Stomach (tissue), 8 donors: ENCODE measurements at regions not wholly inside any gene's neighbourhood (a gene's known extent, or its start where the extent isn't known, plus 50 kb on each side); places are given as distances from the start of the nearest gene placed in this dataset.
"Not testable (repeated sequence)": the region's sequence is repeated elsewhere in the genome, so short reads cannot be mapped to it uniquely, and the experiment has no call there.

Source experiments
- DNase-seq, 2 donors: peaks; one replicate each; pipeline versions ENCODE4 v3.0.0 to v3.0.0-alpha.2; 2013 to 2019
- H3K27ac ChIP-seq, 5 donors: fragments of 200-600 bp in 4 of 5; sonication (generic) in 4 of 5; one replicate each; pipeline ENCODE4 v1.5.1; 2013 to 2019; ENCODE audit warnings: mild to moderate bottlenecking in 1 of 5, moderate library complexity in 1 of 5
- H3K27me3 ChIP-seq, 3 donors: fragments of 200-600 bp; sonication (generic); one replicate each; pipeline ENCODE4 v1.5.1; 2017 to 2019; ENCODE audit warnings: mixed run types in 1 of 3
- H3K36me3 ChIP-seq, 4 donors: fragments of 200-600 bp; sonication (generic); 1 replicate in 3 of 4; 2 replicates in 1 of 4; pipeline ENCODE4 v1.5.1; 2016 to 2019
- H3K4me1 ChIP-seq, 4 donors: fragments of 200-600 bp; sonication (generic); one replicate each; pipeline ENCODE4 v1.5.1; 2016 to 2019
- H3K4me3 ChIP-seq, 4 donors: fragments of 200-600 bp; sonication (generic) in 3 of 4; one replicate each; pipeline ENCODE4 v1.5.1; 2016 to 2019; ENCODE audit warnings: mild to moderate bottlenecking in 1 of 4
- H3K9me3 ChIP-seq, 4 donors: fragments of 200-600 bp; sonication (generic); one replicate each; pipeline ENCODE4 v1.5.1; 2016 to 2019
- CTCF ChIP-seq, 7 experiments: fragments of 450-650 bp in 4 of 7; fragments of 200-600 bp in 3 of 7; sonication (generic) in 3 of 7; IDR thresholded peaks; one replicate each; pipeline ENCODE4 v1.5.1; 2016 to 2019; ENCODE audit warnings: antibody characterized with exemption in 7 of 7, control low read depth in 2 of 7, mild to moderate bottlenecking in 1 of 7
- EP300 ChIP-seq: sonication (generic); formaldehyde crosslinking; IDR thresholded peaks from one replicate; pipeline ENCODE4 v1.6.1; 2017; ENCODE audit warnings: antibody characterized with exemption
- POLR2A ChIP-seq, 4 donors: fragments of 450-650 bp; IDR thresholded peaks; one replicate each; pipeline ENCODE4 v1.6.1; 2016; ENCODE audit warnings: antibody characterized with exemption in 4 of 4, control low read depth in 2 of 4, mild to moderate bottlenecking in 1 of 4, moderate library complexity in 1 of 4
- POLR2AphosphoS5 ChIP-seq, 3 donors: sonication (generic); formaldehyde crosslinking; IDR thresholded peaks; one replicate each; pipeline ENCODE4 v1.6.1; 2016; ENCODE audit warnings: antibody characterized with exemption in 3 of 3
- WGBS, 5 donors: extraction: QIAGEN DNeasy Blood & Tissue Kit in 3 of 5; methylation state at CpG; one replicate each; pipeline versions ENCODE4 v1.1.5 to v1.1.7; 2013 to 2018; 5-methylcytosine and 5-hydroxymethylcytosine counted together
- intact Hi-C: fragments of 100-400 bp; cut with DNase I; formaldehyde crosslinking; loops from one replicate; pipeline ENCODE4 v1.15.1; 2023; ENCODE audit warnings: low total_unique reads
- donor health status: healthy with polysubstance abuse.
- donor health status: Bipolar disorder and iron deficiency.
- donor health status: healthy.

- H3K36me3 ChIP-seq = no peaks in the 10 kb centered on the region
- TF ChIP-seq POLR2A (IDR thresholded peaks at IDR 0.05) = no peak
- TF ChIP-seq EP300 = no peak
- no peak for TF ChIP-seq CTCF (IDR thresholded peaks at IDR 0.05)
- no peak for TF ChIP-seq POLR2AphosphoS5 (IDR thresholded peaks at IDR 0.05)
- no peak for DNase-seq
- H3K27ac ChIP-seq = no peak overlapping the region
- no peaks in the 10 kb centered on the region for H3K4me1 ChIP-seq
- intact Hi-C loops = no loop called here
- no peaks in the 10 kb centered on the region for H3K27me3 ChIP-seq
- H3K4me3 ChIP-seq = no peak overlapping the region
- 67 to 80% (median 73%) methylated on average over 2 of the region's 2 CpGs for WGBS, 5 donors
- H3K9me3 ChIP-seq = peaks cover 0 to 19% (median 6%) of the 10 kb centered on the region in 4 donors
These were observed 96.7 kb upstream of the ARG1 start for GRCh38 chr6:131476362-131476761.

- intact Hi-C loops, H3K4me1 ChIP-seq, DNase-seq, H3K27ac ChIP-seq, H3K27me3 ChIP-seq, H3K36me3 ChIP-seq, H3K4me3 ChIP-seq: not testable (repeated sequence)
- peaks cover 0 to 17% (median 6%) of the 10 kb centered on the region in 4 donors for H3K9me3 ChIP-seq
- WGBS, 5 donors = 34 to 53% (median 47%) methylated on average over 5 to 6 of the region's 6 CpGs
These were observed 94.2 kb upstream of the ARG1 start for GRCh38 chr6:131478740-131479211.

- H3K36me3 ChIP-seq = no peaks in the 10 kb centered on the region
- no peak for DNase-seq
- H3K4me3 ChIP-seq = no peak overlapping the region
- TF ChIP-seq POLR2A (IDR thresholded peaks at IDR 0.05) (no peak), EP300 (no peak)
- no peak overlapping the region for H3K27ac ChIP-seq
- WGBS, 5 donors = 86 to 97% (median 93%) methylated on average over 2 of the region's 2 CpGs
- intact Hi-C loops = no loop called here
- H3K27me3 ChIP-seq = no peaks in the 10 kb centered on the region
- H3K9me3 ChIP-seq = no peaks in the 10 kb centered on the region
- no peaks in the 10 kb centered on the region for H3K4me1 ChIP-seq
These were observed 86.4 kb upstream of the ARG1 start for GRCh38 chr6:131486608-131487007.

- DNase-seq = no peak
- no peaks in the 10 kb centered on the region for H3K4me1 ChIP-seq
- TF ChIP-seq CTCF (IDR thresholded peaks at IDR 0.05) (no peak), POLR2A (IDR thresholded peaks at IDR 0.05) (no peak), EP300 (no peak), POLR2AphosphoS5 (IDR thresholded peaks at IDR 0.05) (no peak)
- H3K4me3 ChIP-seq = no peak overlapping the region
- intact Hi-C loops = no loop called here
- no peaks in the 10 kb centered on the region for H3K36me3 ChIP-seq
- H3K27ac ChIP-seq = no peak overlapping the region
- H3K9me3 ChIP-seq = no peaks in the 10 kb centered on the region
- 52 to 80% (median 72%) methylated on average over 3 of the region's 3 CpGs for WGBS, 5 donors
- H3K27me3 ChIP-seq = no peaks in the 10 kb centered on the region
These were observed 84.2 kb upstream of the ARG1 start for GRCh38 chr6:131488780-131489179.

GRCh38 chr6:131490441-131490840 lies 82.6 kb upstream of the ARG1 start:
- TF ChIP-seq CTCF (IDR thresholded peaks at IDR 0.05) (no peak), POLR2A (IDR thresholded peaks at IDR 0.05) (no peak), EP300 (no peak), POLR2AphosphoS5 (IDR thresholded peaks at IDR 0.05) (no peak)

More at GRCh38 chr6:131490441-131490840, 82.6 kb upstream of the ARG1 start:
- no peak overlapping the region for H3K27ac ChIP-seq
- DNase-seq = no peak
- no peaks in the 10 kb centered on the region for H3K36me3 ChIP-seq
- H3K4me1 ChIP-seq = no peaks in the 10 kb centered on the region
- no peak overlapping the region for H3K4me3 ChIP-seq
- no peaks in the 10 kb centered on the region for H3K27me3 ChIP-seq
- no peaks in the 10 kb centered on the region for H3K9me3 ChIP-seq
- WGBS, 5 donors = 0 to 84% (median 50%) methylated on average over 3 of the region's 3 CpGs
- intact Hi-C loops = no loop called here
